ENCODE measurements at regions not wholly inside any gene's neighbourhood (a gene's known extent, or its start where the extent isn't known, plus 50 kb on each side); places are given as distances from the start of the nearest gene placed in this dataset.

DNA sequence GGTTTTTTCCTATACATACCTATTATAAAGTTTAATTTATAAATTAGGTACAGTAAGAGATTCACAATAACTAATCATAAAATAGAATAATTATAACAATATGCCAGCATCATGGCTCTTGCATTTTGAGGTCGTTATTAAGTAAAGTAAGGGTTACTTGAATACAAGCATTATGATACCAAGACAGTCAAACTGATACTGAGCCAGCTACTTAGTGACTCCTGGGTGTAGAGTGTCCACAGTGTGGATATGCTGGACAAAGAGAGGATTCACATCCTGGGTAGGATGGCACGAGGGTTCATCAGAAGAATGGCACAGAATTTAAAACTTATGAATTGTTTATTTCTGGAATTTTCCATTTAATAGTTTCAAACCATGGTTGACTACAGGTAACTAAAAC lies 157.2 kb upstream of the IL12A start (continued):
- TF ChIP-seq, protein P1, sequence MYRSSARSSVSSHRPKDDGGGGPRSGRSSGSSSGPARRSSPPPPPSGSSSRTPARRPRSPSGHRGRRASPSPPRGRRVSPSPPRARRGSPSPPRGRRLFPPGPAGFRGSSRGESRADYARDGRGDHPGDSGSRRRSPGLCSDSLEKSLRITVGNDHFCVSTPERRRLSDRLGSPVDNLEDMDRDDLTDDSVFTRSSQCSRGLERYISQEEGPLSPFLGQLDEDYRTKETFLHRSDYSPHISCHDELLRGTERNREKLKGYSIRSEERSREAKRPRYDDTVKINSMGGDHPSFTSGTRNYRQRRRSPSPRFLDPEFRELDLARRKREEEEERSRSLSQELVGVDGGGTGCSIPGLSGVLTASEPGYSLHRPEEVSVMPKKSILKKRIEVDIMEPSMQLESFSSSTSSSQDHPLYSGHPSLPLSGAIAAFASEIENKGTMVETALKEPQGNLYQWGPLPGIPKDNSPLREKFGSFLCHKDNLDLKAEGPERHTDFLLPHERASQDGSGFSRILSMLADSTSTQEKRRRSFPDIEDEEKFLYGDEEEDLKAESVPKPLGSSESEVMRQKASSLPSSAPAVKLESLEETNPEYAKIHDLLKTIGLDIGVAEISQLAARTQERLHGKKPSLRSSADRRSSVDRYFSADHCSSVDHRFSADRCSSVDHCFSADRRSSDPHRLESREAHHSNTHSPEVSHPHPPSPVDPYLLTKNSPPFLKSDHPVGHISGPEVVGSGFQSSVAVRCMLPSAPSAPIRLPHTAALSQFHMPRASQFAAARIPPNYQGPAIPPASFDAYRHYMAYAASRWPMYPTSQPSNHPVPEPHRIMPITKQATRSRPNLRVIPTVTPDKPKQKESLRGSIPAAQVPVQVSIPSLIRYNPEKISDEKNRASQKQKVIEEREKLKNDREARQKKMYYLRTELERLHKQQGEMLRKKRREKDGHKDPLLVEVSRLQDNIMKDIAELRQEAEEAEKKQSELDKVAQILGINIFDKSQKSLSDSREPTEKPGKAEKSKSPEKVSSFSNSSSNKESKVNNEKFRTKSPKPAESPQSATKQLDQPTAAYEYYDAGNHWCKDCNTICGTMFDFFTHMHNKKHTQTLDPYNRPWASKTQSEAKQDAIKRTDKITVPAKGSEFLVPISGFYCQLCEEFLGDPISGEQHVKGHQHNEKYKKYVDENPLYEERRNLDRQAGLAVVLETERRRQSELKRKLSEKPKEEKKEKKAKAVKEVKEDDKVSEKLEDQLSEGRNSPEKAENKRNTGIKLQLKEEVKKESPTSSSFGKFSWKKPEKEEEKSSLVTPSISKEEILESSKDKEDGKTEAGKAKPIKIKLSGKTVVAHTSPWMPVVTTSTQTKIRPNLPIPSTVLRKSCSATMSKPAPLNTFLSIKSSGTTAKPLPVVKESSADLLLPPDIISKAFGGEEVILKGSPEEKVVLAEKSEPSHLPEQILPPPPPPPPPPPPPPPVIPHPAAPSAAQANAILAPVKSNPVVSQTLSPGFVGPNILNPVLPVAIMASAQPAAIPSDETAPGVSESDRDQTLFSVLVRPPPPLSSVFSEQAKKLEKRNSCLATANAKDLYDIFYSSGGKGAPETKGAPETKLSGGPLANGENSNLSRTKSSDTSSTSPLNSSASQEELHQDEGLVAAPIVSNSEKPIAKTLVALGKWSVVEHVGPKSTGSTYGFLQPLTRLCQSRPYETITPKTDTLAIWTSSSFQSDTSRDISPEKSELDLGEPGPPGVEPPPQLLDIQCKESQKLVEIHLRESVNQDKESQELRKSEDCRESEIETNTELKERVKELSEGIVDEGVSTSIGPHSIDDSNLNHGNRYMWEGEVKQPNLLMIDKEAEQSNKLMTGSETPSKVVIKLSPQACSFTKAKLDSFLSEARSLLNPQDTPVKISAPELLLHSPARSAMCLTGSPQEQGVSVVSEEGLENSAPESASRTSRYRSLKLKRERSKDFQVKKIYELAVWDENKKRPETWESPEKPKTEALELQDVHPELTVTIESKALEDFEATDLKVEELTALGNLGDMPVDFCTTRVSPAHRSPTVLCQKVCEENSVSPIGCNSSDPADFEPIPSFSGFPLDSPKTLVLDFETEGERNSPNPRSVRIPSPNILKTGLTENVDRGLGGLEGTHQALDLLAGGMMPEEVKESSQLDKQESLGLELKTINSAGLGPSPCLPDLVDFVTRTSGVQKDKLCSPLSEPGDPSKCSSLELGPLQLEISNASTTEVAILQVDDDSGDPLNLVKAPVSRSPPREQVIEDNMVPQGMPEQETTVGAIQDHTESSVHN (IDR thresholded peaks at IDR 0.05; ENCODE audit: borderline replicate concordance in 1 of 2, low read depth in 1 of 2), result no peak
- TF ChIP-seq ZNF253 (CRISPR knock-in tag; conservative IDR thresholded peaks at IDR 0.05) (no peak), MAFG (tag; conservative IDR thresholded peaks at IDR 0.05) (no peak)
